ENCODE measurements at regions not wholly inside any gene's neighbourhood (a gene's known extent, or its start where the extent isn't known, plus 50 kb on each side); places are given as distances from the start of the nearest gene placed in this dataset.

GRCh38 chr20:24720957-24721356 lies 228.1 kb upstream of the CST7 start:
- no peaks in the 10 kb centered on the region for H3K27me3 ChIP-seq (ENCODE audit: control insufficient read depth in 2 of 2, insufficient read depth in 2 of 2, low read length in 2 of 2)
- H3K27ac ChIP-seq (ENCODE audit: extremely low read depth, low read depth, low read length): no peak overlapping the region
- no peaks in the 10 kb centered on the region for H3K4me1 ChIP-seq (replicated peaks in 1 of 2; ENCODE audit: control insufficient read depth in 2 of 2, insufficient read depth in 2 of 2, low read length in 2 of 2)
- ChIA-PET CTCF (ENCODE audit: low intra/inter-chr PET ratio) (no interaction called here), POLR2A (no interaction called here)
- WGBS (ENCODE audit: insufficient coverage, low coverage, missing lambda C conversion rate): 0% methylated on average over 4 of the region's 4 CpGs
- no peaks in the 10 kb centered on the region for H4K20me1 ChIP-seq (replicated peaks; ENCODE audit: control insufficient read depth, insufficient read depth, low read length)
- no peak for ATAC-seq
- no TSS peak for BruUV-seq (replicated peaks)
- H3K9ac ChIP-seq (ENCODE audit: insufficient read depth in 1 of 2, low read depth in 2 of 2, low read length in 2 of 2): no peak overlapping the region
- in situ Hi-C loops (cut with MboI): no loop called here
- intact Hi-C loops (cut with micrococcal nuclease): no loop called here
- H3K79me2 ChIP-seq (ENCODE audit: control insufficient read depth, insufficient read depth, low read length): no peaks in the 10 kb centered on the region
- H3K9me3 ChIP-seq (replicated peaks; ENCODE audit: control insufficient read depth, insufficient read depth, low read depth, low read length): no peaks in the 10 kb centered on the region
- no peak overlapping the region for H3K4me2 ChIP-seq (ENCODE audit: insufficient read depth, low read length)
- H3K9me1 ChIP-seq (ENCODE audit: control insufficient read depth, insufficient read depth, low read length): no peaks in the 10 kb centered on the region
- no peak for DNase-seq (ENCODE audit: extremely low read depth in 1 of 4, low spot score in 3 of 4)
- no peak overlapping the region for H3K4me3 ChIP-seq
- H2AFZ ChIP-seq (ENCODE audit: low read depth, low read length): no peak overlapping the region
- FAIRE-seq: no peak
- no peaks in the 10 kb centered on the region for H3K36me3 ChIP-seq (ENCODE audit: control insufficient read depth, insufficient read depth, low read length)
- no peak for TF ChIP-seq TCF15 (CRISPR knock-in tag; IDR thresholded peaks at IDR 0.05)
- TF ChIP-seq MGA (IDR thresholded peaks at IDR 0.05): no peak
- TF ChIP-seq MAX (CRISPR knock-in tag; IDR thresholded peaks at IDR 0.05): no peak
- no peak for TF ChIP-seq EWSR1 (IDR thresholded peaks at IDR 0.05; ENCODE audit: borderline replicate concordance, low read depth, partially characterized antibody)
- no peak for TF ChIP-seq ETS2 (tag; IDR thresholded peaks at IDR 0.05; ENCODE audit: borderline replicate concordance, poor library complexity, severe bottlenecking)
- no peak for TF ChIP-seq ZC3H8 (IDR thresholded peaks at IDR 0.05)
- TF ChIP-seq CHAMP1 (IDR thresholded peaks at IDR 0.05): no peak
- no peak for TF ChIP-seq NCOR1 (IDR thresholded peaks at IDR 0.05)
- no peak for TF ChIP-seq ZBTB8A (IDR thresholded peaks at IDR 0.05; ENCODE audit: partially characterized antibody)
